K562 (cell line): ENCODE measurements at regions not wholly inside any gene's neighbourhood (a gene's known extent, or its start where the extent isn't known, plus 50 kb on each side); places are given as distances from the start of the nearest gene placed in this dataset.
A peak's percentile ranks its signal among the peaks of the same experiment; 100 is the strongest.

Experiments used
- ATAC-seq: fragments of 200-7000 bp; cut with Tn5 transposase; 3 replicates; pipeline ENCODE4 v1.9.1; 2020; ENCODE audit warnings: moderate library complexity
- BruUV-seq: library from RNA; stranded (reverse); fragments of 400-500 nt; replicated peaks from 2 replicates; lab custom pipeline; 2021; lab: Mats Ljungman, UMichigan
- CTCF ChIA-PET: fragments of 300-600 bp; formaldehyde crosslinking; extraction: SDS; loops from one replicate; lab custom pipeline; 2021; ENCODE audit warnings: low intra/inter-chr PET ratio; lab: Yijun Ruan, JAX
- POLR2A ChIA-PET: fragments of 300-600, 350-650 bp; sonication (Branson Sonifier 250); formaldehyde crosslinking; extraction: SDS; loops from one replicate; lab custom pipeline; 2021; ENCODE audit warnings: antibody characterized with exemption, inconsistent platforms; lab: Yijun Ruan, JAX
- DNase-seq, 4 experiments: peaks; one replicate each; pipeline versions ENCODE4 v3.0.0 to v3.0.0-alpha.2; 2011 to 2018; ENCODE audit warnings: low spot score in 3 of 4, mixed read lengths in 3 of 4; ENCODE audit errors: extremely low read depth in 1 of 4
- FAIRE-seq: peaks from 2 replicates; lab custom pipeline; 2011; peaks lifted over from hg19 to GRCh38; lab: Jason Lieb, UNC
- H2AFZ ChIP-seq: 2 replicates; pipeline ENCODE4 v1.6.0; 2011; ENCODE audit warnings: low read depth, low read length, control low read depth, inconsistent platforms
- H3K27ac ChIP-seq: fragments of 200-600 bp; 3 replicates; pipeline ENCODE4 v1.8.0; 2011; ENCODE audit warnings: low read depth, mild to moderate bottlenecking, control low read depth, inconsistent platforms, low read length, moderate library complexity, mixed read lengths; ENCODE audit errors: extremely low read depth
- H3K27me3 ChIP-seq, 2 experiments: fragments of 300-600 bp in 1 of 2; 2 replicates in 1 of 2; 3 replicates in 1 of 2; pipeline versions ENCODE4 v1.6.0 to v1.8.0; 2011; ENCODE audit warnings: inconsistent platforms in 2 of 2, low read length in 2 of 2, mild to moderate bottlenecking in 1 of 2, mixed read lengths in 1 of 2, moderate library complexity in 1 of 2; ENCODE audit not compliant: control insufficient read depth in 2 of 2, insufficient read depth in 2 of 2
- H3K36me3 ChIP-seq: fragments of 300-600 bp; 3 replicates; pipeline ENCODE4 v1.8.0; 2011; ENCODE audit warnings: mild to moderate bottlenecking, low read length, inconsistent platforms; ENCODE audit not compliant: control insufficient read depth, insufficient read depth
- H3K4me1 ChIP-seq, 2 experiments: fragments of 200-600 bp in 1 of 2; replicated peaks in 1 of 2; 2 replicates in 1 of 2; 3 replicates in 1 of 2; pipeline versions ENCODE4 v1.5.1 to v1.8.0; 2011; ENCODE audit warnings: inconsistent platforms in 2 of 2, low read length in 2 of 2, mild to moderate bottlenecking in 1 of 2, mixed read lengths in 1 of 2, moderate library complexity in 1 of 2; ENCODE audit not compliant: control insufficient read depth in 2 of 2, insufficient read depth in 2 of 2
- H3K4me2 ChIP-seq: 2 replicates; pipeline ENCODE4 v1.6.1; 2011; ENCODE audit warnings: low read length, control low read depth, inconsistent platforms, mixed read lengths; ENCODE audit not compliant: insufficient read depth
- H3K4me3 ChIP-seq: fragments of 200-600 bp; sonication (generic), shearing (Covaris generic); 2 replicates; pipeline ENCODE4 v1.5.1; 2016; ENCODE audit warnings: control low read depth, inconsistent platforms
- H3K79me2 ChIP-seq: fragments of 200-600 bp; 3 replicates; pipeline ENCODE4 v1.8.0; 2011; ENCODE audit warnings: low read length, inconsistent platforms; ENCODE audit not compliant: control insufficient read depth, insufficient read depth
- H3K9ac ChIP-seq, 2 experiments: 2 replicates each; pipeline versions ENCODE4 v1.6.0 to v1.6.1; 2011; ENCODE audit warnings: low read depth in 2 of 2, low read length in 2 of 2, control low read depth in 1 of 2, inconsistent platforms in 1 of 2, mild to moderate bottlenecking in 1 of 2, mixed read lengths in 1 of 2; ENCODE audit not compliant: insufficient read depth in 1 of 2
- H3K9me1 ChIP-seq: one replicate; pipeline ENCODE4 v1.6.0; 2011; ENCODE audit warnings: inconsistent platforms, mild to moderate bottlenecking, low read length, moderate library complexity; ENCODE audit not compliant: control insufficient read depth, insufficient read depth
- H3K9me3 ChIP-seq: replicated peaks from 2 replicates; pipeline ENCODE4 v1.5.1; 2011; ENCODE audit warnings: low read depth, low read length, inconsistent platforms; ENCODE audit not compliant: control insufficient read depth, insufficient read depth
- H4K20me1 ChIP-seq: replicated peaks from 2 replicates; pipeline ENCODE4 v1.6.1; 2011; ENCODE audit warnings: low read length, inconsistent platforms, mixed read lengths; ENCODE audit not compliant: control insufficient read depth, insufficient read depth
- BRCA1 ChIP-seq, 2 experiments: fragments of 450-650 bp in 1 of 2; sonication (generic) in 1 of 2; formaldehyde crosslinking in 1 of 2; IDR thresholded peaks; 2 replicates each; pipeline versions ENCODE4 v1.5.0 to v1.6.1; 2017 to 2020; ENCODE audit warnings: mild to moderate bottlenecking in 1 of 2, missing genetic modification reagents in 1 of 2
- ERF ChIP-seq: fragments of 450-650 bp; formaldehyde crosslinking; IDR thresholded peaks from 2 replicates; pipeline ENCODE4 v1.4.0; 2020; ENCODE audit warnings: mild to moderate bottlenecking, mixed read lengths
- HNRNPL ChIP-seq: fragments of 200-400 bp; formaldehyde crosslinking; IDR thresholded peaks from 2 replicates; pipeline ENCODE4 v1.6.1; 2017; ENCODE audit warnings: low read depth, mild to moderate bottlenecking, low read length
- MAFG ChIP-seq: fragments of 450-650 bp; conservative IDR thresholded peaks from 2 replicates; pipeline ENCODE4 v1.6.1; 2016; ENCODE audit warnings: missing genetic modification characterization, missing compliant biosample characterization
- NFIC ChIP-seq: fragments of 450-650 bp; IDR thresholded peaks from 2 replicates; pipeline ENCODE4 v1.6.1; 2017; ENCODE audit warnings: mild to moderate bottlenecking, inconsistent platforms
- POLR3G ChIP-seq: IDR thresholded peaks from 2 replicates; pipeline ENCODE4 v1.6.1; 2011; ENCODE audit not compliant: insufficient read length, insufficient replicate concordance; ENCODE audit errors: extremely low read depth
- TEAD1 ChIP-seq, 2 experiments: fragments of 450-650 bp in 1 of 2; sonication (generic) in 1 of 2; formaldehyde crosslinking; IDR thresholded peaks; 2 replicates each; pipeline versions ENCODE4 v1.4.0 to v1.8.0; 2020 to 2022; ENCODE audit warnings: mild to moderate bottlenecking in 2 of 2, missing genetic modification reagents in 1 of 2
- ZNF408 ChIP-seq: fragments of 250-450 bp; sonication (Bioruptor Pico); IDR thresholded peaks from 2 replicates; pipeline ENCODE4 v1.4.0; 2020; ENCODE audit warnings: low read depth, mild to moderate bottlenecking, moderate library complexity
- ZNF431 ChIP-seq: sonication (generic); formaldehyde crosslinking; IDR thresholded peaks from 2 replicates; pipeline ENCODE4 v1.8.0; 2022; ENCODE audit warnings: mild to moderate bottlenecking, missing genetic modification reagents
- ZSCAN29 ChIP-seq: fragments of 450-650 bp; IDR thresholded peaks from 2 replicates; pipeline ENCODE4 v1.6.1; 2017
- WGBS: fragments of 100-300 bp; shearing (Covaris generic); methylation state at CpG from one replicate; pipeline ENCODE4 v1.1.6; 2016; ENCODE audit warnings: low coverage, mixed read lengths; ENCODE audit not compliant: insufficient coverage; ENCODE audit errors: missing lambda C conversion rate; 5-methylcytosine and 5-hydroxymethylcytosine counted together
- in situ Hi-C: fragments of 300-500 bp; cut with MboI; formaldehyde crosslinking; loops from 4 replicates; pipeline ENCODE4 v1.15.0; 2018; ENCODE audit warnings: inconsistent platforms, mixed read lengths
- intact Hi-C: fragments of 100-400 bp; cut with micrococcal nuclease; formaldehyde crosslinking; loops from 2 replicates; pipeline ENCODE4 v1.14.2; 2022
- TF ChIP-seq, protein P1 (sequence below): fragments of 250-450 bp; sonication (Bioruptor Pico); IDR thresholded peaks from 2 replicates; pipeline ENCODE4 v1.4.0; 2020
- TF ChIP-seq, protein P2 (sequence below): fragments of 450-650 bp; IDR thresholded peaks from 2 replicates; pipeline ENCODE4 v1.6.1; 2014; ENCODE audit warnings: low read depth, mild to moderate bottlenecking, moderate library complexity, borderline replicate concordance
- TF ChIP-seq, protein P3 (sequence below): IDR thresholded peaks from 2 replicates; pipeline ENCODE4 v1.6.1; 2011; ENCODE audit not compliant: insufficient read length; ENCODE audit errors: extremely low read depth

DNA sequence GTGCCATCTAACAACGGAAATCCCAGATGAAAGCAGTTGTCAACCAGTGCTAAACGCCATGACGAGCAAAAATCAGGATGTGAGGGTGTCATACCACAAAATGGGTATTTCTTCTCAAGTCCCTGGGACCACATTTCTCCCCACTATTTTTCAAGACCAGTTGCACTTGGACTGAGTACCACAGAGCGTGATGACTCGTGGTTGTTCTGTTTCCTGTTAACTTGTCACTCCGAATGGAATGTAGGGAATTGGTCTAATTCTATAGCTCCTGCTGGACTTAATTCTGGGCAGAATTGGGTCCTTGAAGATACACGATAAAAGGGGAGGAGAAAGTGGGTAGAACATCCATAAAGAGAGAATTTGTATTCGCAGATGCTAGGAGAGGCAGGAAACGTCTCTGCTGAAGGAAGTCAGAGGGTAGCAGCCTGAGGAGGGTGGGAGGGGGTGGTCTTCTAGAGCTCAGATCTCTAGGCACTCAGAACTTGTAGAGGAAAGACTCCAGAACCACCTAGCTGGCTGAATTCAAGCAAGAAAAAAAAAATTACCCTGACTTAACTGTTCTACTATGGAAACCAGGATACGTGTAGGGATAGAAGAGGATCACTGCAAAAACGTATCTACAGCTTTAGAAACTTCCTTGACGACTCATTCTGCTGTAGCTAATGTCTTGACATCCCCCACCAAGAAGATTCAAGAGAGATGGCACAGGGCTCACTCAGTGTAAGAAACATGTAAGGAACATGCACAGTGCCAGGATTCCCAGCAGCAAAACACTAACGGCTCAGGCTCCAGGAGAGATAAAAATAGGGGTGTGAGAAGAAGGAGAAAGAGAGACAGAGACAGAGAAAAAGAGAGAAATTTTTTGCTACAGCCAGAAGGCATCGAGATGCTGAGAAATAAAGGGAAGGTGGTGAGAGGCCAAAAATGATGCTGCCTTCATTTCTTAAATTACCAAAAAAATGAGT, 494.7 kb downstream of the CD83 start:
- BruUV-seq, result no TSS peak
- Histone ChIP-seq H3K9ac (no peak overlapping the region), H3K9me1 (no peaks in the 10 kb centered on the region), H2AFZ (peak overlapping the region; percentile 26; the same call in 1 of the 2 replicates), H3K36me3 (no peaks in the 10 kb centered on the region), H3K79me2 (no peaks in the 10 kb centered on the region), H3K27me3 (no peaks in the 10 kb centered on the region), H3K4me1 (no peaks in the 10 kb centered on the region), H3K9me3 (peaks cover 2% of the 10 kb centered on the region; the same call in 1 of the 2 replicates), H3K27ac (no peak overlapping the region), H4K20me1 (no peaks in the 10 kb centered on the region), H3K4me2 (no peak overlapping the region), H3K4me3 (no peak overlapping the region)
- DNase-seq, result no peak
- intact Hi-C loops, result no loop called here
- WGBS, result 23% methylated on average over 14 of the region's 14 CpGs
- in situ Hi-C loops, result no loop called here
- ATAC-seq, result no peak
- no peak for FAIRE-seq
- ChIA-PET CTCF (no interaction called here), POLR2A (interaction anchor here (1.3 kb wide), 1 partner anchor 17 kb away, joined by 4 read pairs; no protein-coding TSS in a partner anchor)
- TF ChIP-seq, protein P1, sequence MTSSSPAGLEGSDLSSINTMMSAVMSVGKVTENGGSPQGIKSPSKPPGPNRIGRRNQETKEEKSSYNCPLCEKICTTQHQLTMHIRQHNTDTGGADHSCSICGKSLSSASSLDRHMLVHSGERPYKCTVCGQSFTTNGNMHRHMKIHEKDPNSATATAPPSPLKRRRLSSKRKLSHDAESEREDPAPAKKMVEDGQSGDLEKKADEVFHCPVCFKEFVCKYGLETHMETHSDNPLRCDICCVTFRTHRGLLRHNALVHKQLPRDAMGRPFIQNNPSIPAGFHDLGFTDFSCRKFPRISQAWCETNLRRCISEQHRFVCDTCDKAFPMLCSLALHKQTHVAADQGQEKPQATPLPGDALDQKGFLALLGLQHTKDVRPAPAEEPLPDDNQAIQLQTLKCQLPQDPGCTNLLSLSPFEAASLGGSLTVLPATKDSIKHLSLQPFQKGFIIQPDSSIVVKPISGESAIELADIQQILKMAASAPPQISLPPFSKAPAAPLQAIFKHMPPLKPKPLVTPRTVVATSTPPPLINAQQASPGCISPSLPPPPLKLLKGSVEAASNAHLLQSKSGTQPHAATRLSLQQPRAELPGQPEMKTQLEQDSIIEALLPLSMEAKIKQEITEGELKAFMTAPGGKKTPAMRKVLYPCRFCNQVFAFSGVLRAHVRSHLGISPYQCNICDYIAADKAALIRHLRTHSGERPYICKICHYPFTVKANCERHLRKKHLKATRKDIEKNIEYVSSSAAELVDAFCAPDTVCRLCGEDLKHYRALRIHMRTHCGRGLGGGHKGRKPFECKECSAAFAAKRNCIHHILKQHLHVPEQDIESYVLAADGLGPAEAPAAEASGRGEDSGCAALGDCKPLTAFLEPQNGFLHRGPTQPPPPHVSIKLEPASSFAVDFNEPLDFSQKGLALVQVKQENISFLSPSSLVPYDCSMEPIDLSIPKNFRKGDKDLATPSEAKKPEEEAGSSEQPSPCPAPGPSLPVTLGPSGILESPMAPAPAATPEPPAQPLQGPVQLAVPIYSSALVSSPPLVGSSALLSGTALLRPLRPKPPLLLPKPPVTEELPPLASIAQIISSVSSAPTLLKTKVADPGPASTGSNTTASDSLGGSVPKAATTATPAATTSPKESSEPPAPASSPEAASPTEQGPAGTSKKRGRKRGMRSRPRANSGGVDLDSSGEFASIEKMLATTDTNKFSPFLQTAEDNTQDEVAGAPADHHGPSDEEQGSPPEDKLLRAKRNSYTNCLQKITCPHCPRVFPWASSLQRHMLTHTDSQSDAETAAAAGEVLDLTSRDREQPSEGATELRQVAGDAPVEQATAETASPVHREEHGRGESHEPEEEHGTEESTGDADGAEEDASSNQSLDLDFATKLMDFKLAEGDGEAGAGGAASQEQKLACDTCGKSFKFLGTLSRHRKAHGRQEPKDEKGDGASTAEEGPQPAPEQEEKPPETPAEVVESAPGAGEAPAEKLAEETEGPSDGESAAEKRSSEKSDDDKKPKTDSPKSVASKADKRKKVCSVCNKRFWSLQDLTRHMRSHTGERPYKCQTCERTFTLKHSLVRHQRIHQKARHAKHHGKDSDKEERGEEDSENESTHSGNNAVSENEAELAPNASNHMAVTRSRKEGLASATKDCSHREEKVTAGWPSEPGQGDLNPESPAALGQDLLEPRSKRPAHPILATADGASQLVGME (CRISPR knock-in tag), result no peak
- TF ChIP-seq ERF (CRISPR knock-in tag) (no peak), ZSCAN29 (no peak), BRCA1 (IDR thresholded peaks at IDR 0.05) (no peak), BRCA1 (CRISPR knock-in tag; IDR thresholded peaks at IDR 0.05) (no peak), HNRNPL (no peak), POLR3G (no peak), MAFG (tag) (no peak), ZNF408 (CRISPR knock-in tag) (no peak), ZNF431 (CRISPR knock-in tag) (no peak), NFIC (no peak), TEAD1 (CRISPR knock-in tag; IDR thresholded peaks at IDR 0.05) (no peak)
- TF ChIP-seq, protein P2, sequence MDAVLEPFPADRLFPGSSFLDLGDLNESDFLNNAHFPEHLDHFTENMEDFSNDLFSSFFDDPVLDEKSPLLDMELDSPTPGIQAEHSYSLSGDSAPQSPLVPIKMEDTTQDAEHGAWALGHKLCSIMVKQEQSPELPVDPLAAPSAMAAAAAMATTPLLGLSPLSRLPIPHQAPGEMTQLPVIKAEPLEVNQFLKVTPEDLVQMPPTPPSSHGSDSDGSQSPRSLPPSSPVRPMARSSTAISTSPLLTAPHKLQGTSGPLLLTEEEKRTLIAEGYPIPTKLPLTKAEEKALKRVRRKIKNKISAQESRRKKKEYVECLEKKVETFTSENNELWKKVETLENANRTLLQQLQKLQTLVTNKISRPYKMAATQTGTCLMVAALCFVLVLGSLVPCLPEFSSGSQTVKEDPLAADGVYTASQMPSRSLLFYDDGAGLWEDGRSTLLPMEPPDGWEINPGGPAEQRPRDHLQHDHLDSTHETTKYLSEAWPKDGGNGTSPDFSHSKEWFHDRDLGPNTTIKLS, result no peak
- TF ChIP-seq, protein P3, sequence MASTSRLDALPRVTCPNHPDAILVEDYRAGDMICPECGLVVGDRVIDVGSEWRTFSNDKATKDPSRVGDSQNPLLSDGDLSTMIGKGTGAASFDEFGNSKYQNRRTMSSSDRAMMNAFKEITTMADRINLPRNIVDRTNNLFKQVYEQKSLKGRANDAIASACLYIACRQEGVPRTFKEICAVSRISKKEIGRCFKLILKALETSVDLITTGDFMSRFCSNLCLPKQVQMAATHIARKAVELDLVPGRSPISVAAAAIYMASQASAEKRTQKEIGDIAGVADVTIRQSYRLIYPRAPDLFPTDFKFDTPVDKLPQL, result no peak
